ENCODE measurements at regions not wholly inside any gene's neighbourhood (a gene's known extent, or its start where the extent isn't known, plus 50 kb on each side); places are given as distances from the start of the nearest gene placed in this dataset.
A peak's percentile ranks its signal among the peaks of the same experiment; 100 is the strongest.

GRCh38 chr14:44657203-44657602 lies 150.1 kb upstream of the FSCB start:
- no peak overlapping the region for H3K4me3 Mint-ChIP-seq
- H3K4me1 Mint-ChIP-seq: peaks cover 45% of the 10 kb centered on the region
- H3K27me3 Mint-ChIP-seq (ENCODE audit: low read depth): no peaks in the 10 kb centered on the region
- H3K9me3 Mint-ChIP-seq: no peaks in the 10 kb centered on the region
- H3K36me3 Mint-ChIP-seq: no peaks in the 10 kb centered on the region
- no peak for DNase-seq (ENCODE audit: low spot score in 2 of 2, unreplicated experiment in 2 of 2)
- H3K27ac Mint-ChIP-seq: peak overlapping the region; percentile 65
- no peak for TF ChIP-seq CTCF (IDR thresholded peaks at IDR 0.05; ENCODE audit: unreplicated experiment)

GRCh38 chr14:44654591-44654990 lies 147.5 kb upstream of the FSCB start:
- peaks cover 45% of the 10 kb centered on the region for H3K4me1 Mint-ChIP-seq
- no peak overlapping the region for H3K4me3 Mint-ChIP-seq
- no peak for TF ChIP-seq CTCF (IDR thresholded peaks at IDR 0.05; ENCODE audit: unreplicated experiment)
- H3K36me3 Mint-ChIP-seq: peaks cover 5% of the 10 kb centered on the region
- peaks cover 17% of the 10 kb centered on the region for H3K9me3 Mint-ChIP-seq
- DNase-seq (ENCODE audit: low spot score in 2 of 2, unreplicated experiment in 2 of 2): no peak
- H3K27me3 Mint-ChIP-seq (ENCODE audit: low read depth): no peaks in the 10 kb centered on the region
- no peak overlapping the region for H3K27ac Mint-ChIP-seq

GRCh38 chr14:44653641-44654040 lies 146.6 kb upstream of the FSCB start:
- H3K27ac Mint-ChIP-seq: peak overlapping the region; percentile 66
- no peak overlapping the region for H3K4me3 Mint-ChIP-seq
- H3K4me1 Mint-ChIP-seq: peaks cover 40% of the 10 kb centered on the region
- no peak for DNase-seq (ENCODE audit: low spot score in 2 of 2, unreplicated experiment in 2 of 2)
- peaks cover 5% of the 10 kb centered on the region for H3K36me3 Mint-ChIP-seq
- TF ChIP-seq CTCF (IDR thresholded peaks at IDR 0.05; ENCODE audit: unreplicated experiment): no peak
- peaks cover 17% of the 10 kb centered on the region for H3K9me3 Mint-ChIP-seq
- H3K27me3 Mint-ChIP-seq (ENCODE audit: low read depth): no peaks in the 10 kb centered on the region

- Mint-ChIP-seq H3K9me3 (peaks cover 17% of the 10 kb centered on the region), H3K27me3 (ENCODE audit: low read depth) (no peaks in the 10 kb centered on the region), H3K4me1 (peaks cover 30% of the 10 kb centered on the region), H3K4me3 (no peak overlapping the region), H3K36me3 (peaks cover 5% of the 10 kb centered on the region), H3K27ac (no peak overlapping the region)
- no peak for TF ChIP-seq CTCF (IDR thresholded peaks at IDR 0.05; ENCODE audit: unreplicated experiment)
- no peak for DNase-seq (ENCODE audit: low spot score in 2 of 2, unreplicated experiment in 2 of 2)
These were observed 145.6 kb upstream of the FSCB start for GRCh38 chr14:44652640-44653039.

- Mint-ChIP-seq H3K4me3 (no peak overlapping the region), H3K27ac (no peak overlapping the region), H3K9me3 (peaks cover 17% of the 10 kb centered on the region), H3K27me3 (ENCODE audit: low read depth) (no peaks in the 10 kb centered on the region), H3K4me1 (peaks cover 11% of the 10 kb centered on the region), H3K36me3 (peaks cover 5% of the 10 kb centered on the region)
- TF ChIP-seq CTCF (IDR thresholded peaks at IDR 0.05; ENCODE audit: unreplicated experiment): no peak
- no peak for DNase-seq (ENCODE audit: low spot score in 2 of 2, unreplicated experiment in 2 of 2)
These were observed 142.0 kb upstream of the FSCB start for GRCh38 chr14:44649061-44649460.

GRCh38 chr14:44640416-44640815 lies 133.3 kb upstream of the FSCB start:
- H3K27me3 Mint-ChIP-seq (ENCODE audit: low read depth): no peaks in the 10 kb centered on the region
- no peak overlapping the region for H3K4me3 Mint-ChIP-seq
- no peaks in the 10 kb centered on the region for H3K36me3 Mint-ChIP-seq
- no peak for TF ChIP-seq CTCF (IDR thresholded peaks at IDR 0.05; ENCODE audit: unreplicated experiment)
- no peaks in the 10 kb centered on the region for H3K9me3 Mint-ChIP-seq
- peaks cover 3% of the 10 kb centered on the region for H3K4me1 Mint-ChIP-seq
- H3K27ac Mint-ChIP-seq: no peak overlapping the region
- DNase-seq (ENCODE audit: low spot score in 2 of 2, unreplicated experiment in 2 of 2): no peak
